Cardiac muscle cell (in vitro differentiated cells and primary cell): ENCODE measurements at regions not wholly inside any gene's neighbourhood (a gene's known extent, or its start where the extent isn't known, plus 50 kb on each side); places are given as distances from the start of the nearest gene placed in this dataset.

Experiments used
- DNase-seq, 2 donors: peaks; one replicate each; pipeline versions ENCODE4 v3.0.0 to v3.0.0-alpha.2; 2010 to 2017; ENCODE audit warnings: low read depth in 1 of 2, low spot score in 1 of 2
- H3K27ac ChIP-seq: fragments of 200-600 bp; sonication (generic); 2 replicates; pipeline ENCODE4 v1.5.1; 2016
- H3K27me3 ChIP-seq: fragments of 200-600 bp; sonication (generic); 2 replicates; pipeline ENCODE4 v1.6.0; 2016; ENCODE audit warnings: control low read depth
- H3K36me3 ChIP-seq: fragments of 200-600 bp; sonication (generic); 2 replicates; pipeline ENCODE4 v1.5.1; 2016; ENCODE audit warnings: control low read depth
- H3K4me1 ChIP-seq: fragments of 200-600 bp; sonication (generic); 2 replicates; pipeline ENCODE4 v1.8.1; 2017; ENCODE audit warnings: low read depth, mild to moderate bottlenecking, mixed run types
- H3K4me3 ChIP-seq: fragments of 200-600 bp; sonication (generic); 2 replicates; pipeline ENCODE4 v1.5.1; 2016; ENCODE audit warnings: mild to moderate bottlenecking
- H3K9me3 ChIP-seq: fragments of 200-600 bp; sonication (generic); 2 replicates; pipeline ENCODE4 v1.5.1; 2017; ENCODE audit warnings: low read depth, mild to moderate bottlenecking, control low read depth
- TF ChIP-seq, protein P1 (sequence below): IDR thresholded peaks from 2 replicates; pipeline ENCODE4 v1.5.1; 2012; ENCODE audit warnings: low read depth, mild to moderate bottlenecking, low read length

GRCh38 chr19:23998568-23998967 is 83.9 kb downstream of the ZNF726 start:
- Histone ChIP-seq H3K27me3 (no peaks in the 10 kb centered on the region), H3K4me1 (no peaks in the 10 kb centered on the region), H3K36me3 (no peaks in the 10 kb centered on the region), H3K27ac (no peak overlapping the region), H3K9me3 (peaks cover 1% of the 10 kb centered on the region), H3K4me3 (no peak overlapping the region)
- DNase-seq, result no peak
- TF ChIP-seq, protein P1, sequence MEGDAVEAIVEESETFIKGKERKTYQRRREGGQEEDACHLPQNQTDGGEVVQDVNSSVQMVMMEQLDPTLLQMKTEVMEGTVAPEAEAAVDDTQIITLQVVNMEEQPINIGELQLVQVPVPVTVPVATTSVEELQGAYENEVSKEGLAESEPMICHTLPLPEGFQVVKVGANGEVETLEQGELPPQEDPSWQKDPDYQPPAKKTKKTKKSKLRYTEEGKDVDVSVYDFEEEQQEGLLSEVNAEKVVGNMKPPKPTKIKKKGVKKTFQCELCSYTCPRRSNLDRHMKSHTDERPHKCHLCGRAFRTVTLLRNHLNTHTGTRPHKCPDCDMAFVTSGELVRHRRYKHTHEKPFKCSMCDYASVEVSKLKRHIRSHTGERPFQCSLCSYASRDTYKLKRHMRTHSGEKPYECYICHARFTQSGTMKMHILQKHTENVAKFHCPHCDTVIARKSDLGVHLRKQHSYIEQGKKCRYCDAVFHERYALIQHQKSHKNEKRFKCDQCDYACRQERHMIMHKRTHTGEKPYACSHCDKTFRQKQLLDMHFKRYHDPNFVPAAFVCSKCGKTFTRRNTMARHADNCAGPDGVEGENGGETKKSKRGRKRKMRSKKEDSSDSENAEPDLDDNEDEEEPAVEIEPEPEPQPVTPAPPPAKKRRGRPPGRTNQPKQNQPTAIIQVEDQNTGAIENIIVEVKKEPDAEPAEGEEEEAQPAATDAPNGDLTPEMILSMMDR, result no peak

DNA sequence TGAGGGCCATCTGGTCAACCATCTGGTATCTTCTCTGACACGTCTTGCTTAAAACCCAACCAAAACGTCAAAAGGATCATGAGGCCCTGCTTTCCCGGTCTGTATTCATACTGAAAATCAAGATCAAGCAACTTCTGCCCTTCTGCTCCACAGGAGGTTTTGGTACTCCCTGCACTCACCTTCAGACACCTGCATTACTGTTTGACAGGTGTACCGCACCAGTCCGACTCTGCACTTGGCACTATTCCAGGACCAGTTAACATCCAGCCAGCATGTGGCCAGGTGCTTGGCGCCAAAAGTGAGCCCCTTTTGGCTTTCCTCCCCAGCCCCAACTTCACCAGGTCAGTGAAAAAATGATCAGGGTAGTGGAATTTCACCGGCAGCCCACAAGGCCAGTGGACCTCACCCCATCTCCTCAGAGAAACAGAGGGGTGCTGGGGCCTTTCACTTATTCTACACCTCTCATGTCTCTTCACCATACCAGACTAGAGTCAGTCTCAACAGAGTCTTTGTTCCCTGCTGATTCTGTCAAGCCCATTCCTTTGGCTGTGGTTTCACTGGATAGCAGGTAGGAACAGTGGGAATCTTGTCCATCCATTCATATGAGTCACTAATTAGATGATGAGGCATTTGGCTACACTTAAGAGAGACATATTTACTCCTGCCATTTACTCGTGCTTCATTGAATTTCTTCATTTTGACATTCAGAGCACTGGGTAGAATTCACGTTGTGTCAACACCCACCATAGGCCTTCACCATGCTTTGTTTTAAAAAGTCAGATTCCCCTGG is 85.3 kb downstream of the ZNF726 start:
- Histone ChIP-seq H3K9me3 (no peaks in the 10 kb centered on the region), H3K27me3 (no peaks in the 10 kb centered on the region), H3K27ac (no peak overlapping the region), H3K4me1 (no peaks in the 10 kb centered on the region), H3K4me3 (no peak overlapping the region), H3K36me3 (no peaks in the 10 kb centered on the region)
- TF ChIP-seq, protein P1, result no peak
- DNase-seq, result no peak

DNA sequence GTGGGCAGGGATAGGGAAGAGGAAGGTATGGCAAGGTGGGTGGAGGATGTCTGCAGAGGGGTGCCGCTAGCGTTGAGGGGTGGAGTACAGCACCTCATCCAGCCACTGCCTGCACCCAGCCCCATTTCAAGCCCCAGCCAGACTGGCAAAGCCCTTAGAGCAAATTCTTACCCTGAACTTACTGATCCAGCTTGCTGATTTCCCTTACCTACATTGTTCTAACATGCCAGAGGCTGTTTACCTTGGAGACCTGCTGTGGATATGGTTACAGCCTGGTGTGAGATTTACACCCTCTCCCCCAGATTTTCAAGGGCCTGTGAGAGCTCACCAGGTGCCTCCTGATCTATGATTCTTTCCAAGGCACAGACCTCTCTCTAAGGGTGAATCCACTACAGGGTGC is 86.0 kb downstream of the ZNF726 start:
- Histone ChIP-seq H3K9me3 (no peaks in the 10 kb centered on the region), H3K27ac (no peak overlapping the region), H3K4me3 (no peak overlapping the region), H3K36me3 (no peaks in the 10 kb centered on the region), H3K4me1 (no peaks in the 10 kb centered on the region), H3K27me3 (no peaks in the 10 kb centered on the region)
- DNase-seq, result no peak
- TF ChIP-seq, protein P1, result no peak

DNA sequence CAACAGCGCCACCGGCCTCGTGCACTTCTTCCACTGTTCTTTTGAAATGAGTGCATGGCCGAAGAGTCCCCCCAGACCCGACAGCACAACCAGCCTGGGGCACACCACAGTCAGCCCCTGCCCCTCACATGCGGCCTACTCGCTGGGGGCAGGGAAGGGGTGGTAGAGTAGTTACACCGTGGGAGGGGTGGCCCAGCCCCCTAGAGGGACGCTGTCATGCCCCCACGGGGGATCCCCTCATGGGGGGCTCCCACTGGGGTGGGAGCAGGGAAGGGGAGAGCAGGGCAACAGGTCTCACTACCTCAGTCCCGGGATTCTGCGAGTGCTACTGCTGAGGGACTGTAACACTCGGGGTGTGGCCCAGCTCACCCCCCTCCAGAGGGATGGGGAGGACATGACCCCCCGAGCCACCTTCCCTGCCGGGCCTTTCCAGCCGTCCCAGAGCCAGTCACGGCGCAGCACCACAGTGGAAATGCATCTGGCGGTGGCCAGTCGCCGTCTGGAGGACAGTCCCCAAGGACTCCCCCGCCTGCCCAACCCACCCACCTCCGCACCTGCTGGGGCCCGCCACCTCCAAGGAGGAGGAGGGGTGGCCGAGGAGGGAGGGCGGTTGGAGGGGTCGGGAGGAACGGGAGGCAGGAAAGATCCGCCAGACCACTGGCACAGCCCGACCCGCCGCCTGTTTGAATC is 84.6 kb upstream of the ZNF254 start:
- TF ChIP-seq, protein P1, result no peak
- no peaks in the 10 kb centered on the region for H3K27me3 ChIP-seq
- no peaks in the 10 kb centered on the region for H3K36me3 ChIP-seq
- no peaks in the 10 kb centered on the region for H3K4me1 ChIP-seq
- no peak overlapping the region for H3K27ac ChIP-seq
- H3K4me3 ChIP-seq, result no peak overlapping the region
- H3K9me3 ChIP-seq, result no peaks in the 10 kb centered on the region
- no peak for DNase-seq

DNA sequence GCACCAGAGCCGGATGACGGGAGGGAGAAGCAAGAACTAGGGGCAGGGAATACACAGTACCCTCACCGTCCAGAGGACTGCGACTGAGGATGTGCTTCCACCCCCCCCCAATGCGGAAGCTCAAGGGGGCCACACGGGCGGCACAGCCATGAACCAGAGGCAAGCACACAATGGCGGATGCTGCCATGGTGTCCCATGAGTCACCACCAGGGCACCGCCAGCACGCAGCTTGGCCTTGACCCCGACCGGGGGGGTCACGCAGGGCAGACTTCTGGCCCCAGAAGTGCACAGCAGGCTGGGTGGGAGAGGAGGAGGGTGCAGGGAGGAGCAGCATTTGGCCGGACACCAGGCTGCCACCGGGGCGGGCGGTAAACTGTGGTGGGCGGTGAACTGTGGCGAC is 83.5 kb upstream of the ZNF254 start:
- TF ChIP-seq, protein P1, result no peak
- Histone ChIP-seq H3K36me3 (no peaks in the 10 kb centered on the region), H3K9me3 (no peaks in the 10 kb centered on the region), H3K27ac (no peak overlapping the region), H3K27me3 (no peaks in the 10 kb centered on the region), H3K4me1 (no peaks in the 10 kb centered on the region), H3K4me3 (no peak overlapping the region)
- no peak for DNase-seq
